ENCODE measurements at regions not wholly inside any gene's neighbourhood (a gene's known extent, or its start where the extent isn't known, plus 50 kb on each side); places are given as distances from the start of the nearest gene placed in this dataset.

GRCh38 chr5:167752936-167753335 lies 538.5 kb upstream of the WWC1 start:
- ATAC-seq = no peak
- TF ChIP-seq PPARA (CRISPR knock-in tag; IDR thresholded peaks at IDR 0.05; ENCODE audit: borderline replicate concordance) = no peak
- TF ChIP-seq ZC3H10 (CRISPR knock-in tag; IDR thresholded peaks at IDR 0.05) = no peak
- TF ChIP-seq OSR1 (CRISPR knock-in tag; IDR thresholded peaks at IDR 0.05) = no peak
- TF ChIP-seq TSHZ2 (CRISPR knock-in tag; IDR thresholded peaks at IDR 0.05) = no peak
- TF ChIP-seq ZNF70 (CRISPR knock-in tag; IDR thresholded peaks at IDR 0.05) = no peak
- no peak for TF ChIP-seq ZNF8 (CRISPR knock-in tag; IDR thresholded peaks at IDR 0.05)
- no peak for TF ChIP-seq RARB (CRISPR knock-in tag; IDR thresholded peaks at IDR 0.05)
- no peak for TF ChIP-seq CSDC2 (CRISPR knock-in tag; IDR thresholded peaks at IDR 0.05)
- TF ChIP-seq PATZ1 (CRISPR knock-in tag; IDR thresholded peaks at IDR 0.05; ENCODE audit: borderline replicate concordance) = no peak
- no peak for TF ChIP-seq TOX (CRISPR knock-in tag; IDR thresholded peaks at IDR 0.05; ENCODE audit: borderline replicate concordance)
- no peak for TF ChIP-seq ZNF565 (CRISPR knock-in tag; conservative IDR thresholded peaks at IDR 0.05; ENCODE audit: low read depth)
- TF ChIP-seq BACH2 (CRISPR knock-in tag; IDR thresholded peaks at IDR 0.05; ENCODE audit: borderline replicate concordance) = no peak
- TF ChIP-seq ESRRG (CRISPR knock-in tag; IDR thresholded peaks at IDR 0.05) = no peak
- TF ChIP-seq POU6F1 (CRISPR knock-in tag; IDR thresholded peaks at IDR 0.05; ENCODE audit: borderline replicate concordance, low read depth) = no peak
- no peak for TF ChIP-seq ZFP30 (CRISPR knock-in tag; IDR thresholded peaks at IDR 0.05)

- TF ChIP-seq ISL1 (CRISPR knock-in tag; IDR thresholded peaks at IDR 0.05) (no peak), PATZ1 (CRISPR knock-in tag; IDR thresholded peaks at IDR 0.05; ENCODE audit: borderline replicate concordance) (no peak), POU6F1 (CRISPR knock-in tag; IDR thresholded peaks at IDR 0.05; ENCODE audit: borderline replicate concordance, low read depth) (no peak), ARNTL (CRISPR knock-in tag; IDR thresholded peaks at IDR 0.05; ENCODE audit: borderline replicate concordance, low read depth) (no peak), ESRRG (CRISPR knock-in tag; IDR thresholded peaks at IDR 0.05) (no peak), RARB (CRISPR knock-in tag; IDR thresholded peaks at IDR 0.05) (no peak), ZC3H10 (CRISPR knock-in tag; IDR thresholded peaks at IDR 0.05) (no peak), ZFP3 (CRISPR knock-in tag; IDR thresholded peaks at IDR 0.05) (no peak), TCF4 (CRISPR knock-in tag; IDR thresholded peaks at IDR 0.05; ENCODE audit: borderline replicate concordance) (no peak), ZNF565 (CRISPR knock-in tag; conservative IDR thresholded peaks at IDR 0.05; ENCODE audit: low read depth) (no peak), TOX (CRISPR knock-in tag; IDR thresholded peaks at IDR 0.05; ENCODE audit: borderline replicate concordance) (no peak), GLIS3 (CRISPR knock-in tag; IDR thresholded peaks at IDR 0.05) (no peak), TSHZ2 (CRISPR knock-in tag; IDR thresholded peaks at IDR 0.05) (no peak), OSR1 (CRISPR knock-in tag; IDR thresholded peaks at IDR 0.05) (no peak), ZFP30 (CRISPR knock-in tag; IDR thresholded peaks at IDR 0.05) (no peak)
- no peak for ATAC-seq
These were observed 537.5 kb upstream of the WWC1 start for GRCh38 chr5:167753725-167754490.

All from SK-N-SH treated with all-trans-retinoic acid at 6 μM for 48 hours (cell line).